Loucy (cell line): ENCODE measurements at regions not wholly inside any gene's neighbourhood (a gene's known extent, or its start where the extent isn't known, plus 50 kb on each side); places are given as distances from the start of the nearest gene placed in this dataset.

Experiments used
- CTCF ChIP-seq: fragments of 200-600 bp; sonication (generic); conservative IDR thresholded peaks from 2 replicates; pipeline ENCODE4 v1.5.1; 2014; ENCODE audit warnings: mild to moderate bottlenecking, antibody characterized with exemption, low read length
- EZH2phosphoT487 ChIP-seq: fragments of 200-600 bp; IDR thresholded peaks from 2 replicates; pipeline ENCODE4 v1.6.1; 2018; ENCODE audit warnings: antibody characterized with exemption, mild to moderate bottlenecking, moderate library complexity, borderline replicate concordance

- TF ChIP-seq CTCF (no peak), EZH2phosphoT487 (no peak)
Measured at GRCh38 chr18:64653068-64653467, 504.2 kb upstream of the LINC00305 start.
